Loucy (cell line): ENCODE measurements at regions not wholly inside any gene's neighbourhood (a gene's known extent, or its start where the extent isn't known, plus 50 kb on each side); places are given as distances from the start of the nearest gene placed in this dataset.

Experiments used
- H2AFZ ChIP-seq: fragments of 200-600 bp; sonication (generic); 2 replicates; pipeline ENCODE4 v1.6.0; 2016; ENCODE audit warnings: antibody characterized with exemption, mild to moderate bottlenecking, low read length, moderate library complexity
- H3F3A ChIP-seq: fragments of 200-600 bp; 2 replicates; pipeline ENCODE4 v1.6.0; 2016; ENCODE audit warnings: antibody characterized with exemption, low read depth, mild to moderate bottlenecking
- H3K27me3 ChIP-seq: fragments of 200-600 bp; sonication (generic); 2 replicates; pipeline ENCODE4 v1.6.1; 2014; ENCODE audit warnings: low read length, mild to moderate bottlenecking; ENCODE audit not compliant: insufficient read depth, poor library complexity, severe bottlenecking
- H3K36me3 ChIP-seq: fragments of 200-600 bp; sonication (generic); 2 replicates; pipeline ENCODE4 v1.6.1; 2016; ENCODE audit warnings: low read length; ENCODE audit not compliant: insufficient read depth
- H3K4me1 ChIP-seq: fragments of 200-600 bp; sonication (generic); 2 replicates; pipeline ENCODE4 v1.5.1; 2014; ENCODE audit warnings: low read length, mild to moderate bottlenecking; ENCODE audit not compliant: insufficient read depth, poor library complexity, severe bottlenecking
- H3K4me2 ChIP-seq: fragments of 200-600 bp; sonication (generic); 2 replicates; pipeline ENCODE4 v1.6.0; 2014; ENCODE audit warnings: antibody characterized with exemption, low read length, low read depth, mild to moderate bottlenecking; ENCODE audit not compliant: poor library complexity, severe bottlenecking
- H3K4me3 ChIP-seq: fragments of 200-600 bp; sonication (generic); 2 replicates; pipeline ENCODE4 v1.5.1; 2014; ENCODE audit warnings: low read length, mild to moderate bottlenecking, mixed read lengths; ENCODE audit not compliant: poor library complexity, severe bottlenecking
- H3K79me2 ChIP-seq: fragments of 200-600 bp; sonication (generic); 2 replicates; pipeline ENCODE4 v1.6.1; 2014; ENCODE audit warnings: low read length; ENCODE audit not compliant: insufficient read depth
- H3K9ac ChIP-seq: fragments of 200-600 bp; sonication (generic); 2 replicates; pipeline ENCODE4 v1.6.0; 2014; ENCODE audit warnings: mild to moderate bottlenecking, low read depth, low read length, moderate library complexity; ENCODE audit not compliant: poor library complexity, severe bottlenecking
- H3K9me2 ChIP-seq: fragments of 200-600 bp; sonication (generic); replicated peaks from 2 replicates; pipeline ENCODE4 v1.6.1; 2016; ENCODE audit warnings: low read depth, low read length, mixed read lengths
- H3K9me3 ChIP-seq: fragments of 200-600 bp; sonication (generic); 2 replicates; pipeline ENCODE4 v1.6.1; 2014; ENCODE audit warnings: mild to moderate bottlenecking, antibody characterized with exemption, low read length, low read depth; ENCODE audit not compliant: insufficient read depth
- H4K20me1 ChIP-seq: fragments of 200-600 bp; sonication (generic); 2 replicates; pipeline ENCODE4 v1.6.0; 2014; ENCODE audit warnings: antibody characterized with exemption, low read length, mild to moderate bottlenecking; ENCODE audit not compliant: insufficient read depth, poor library complexity, severe bottlenecking
- EZH2phosphoT487 ChIP-seq: fragments of 200-600 bp; IDR thresholded peaks from 2 replicates; pipeline ENCODE4 v1.6.1; 2018; ENCODE audit warnings: antibody characterized with exemption, mild to moderate bottlenecking, moderate library complexity, borderline replicate concordance
- TF ChIP-seq, protein P1 (sequence below): fragments of 200-600 bp; sonication (generic); conservative IDR thresholded peaks from 2 replicates; pipeline ENCODE4 v1.5.1; 2014; ENCODE audit warnings: mild to moderate bottlenecking, antibody characterized with exemption, low read length

DNA sequence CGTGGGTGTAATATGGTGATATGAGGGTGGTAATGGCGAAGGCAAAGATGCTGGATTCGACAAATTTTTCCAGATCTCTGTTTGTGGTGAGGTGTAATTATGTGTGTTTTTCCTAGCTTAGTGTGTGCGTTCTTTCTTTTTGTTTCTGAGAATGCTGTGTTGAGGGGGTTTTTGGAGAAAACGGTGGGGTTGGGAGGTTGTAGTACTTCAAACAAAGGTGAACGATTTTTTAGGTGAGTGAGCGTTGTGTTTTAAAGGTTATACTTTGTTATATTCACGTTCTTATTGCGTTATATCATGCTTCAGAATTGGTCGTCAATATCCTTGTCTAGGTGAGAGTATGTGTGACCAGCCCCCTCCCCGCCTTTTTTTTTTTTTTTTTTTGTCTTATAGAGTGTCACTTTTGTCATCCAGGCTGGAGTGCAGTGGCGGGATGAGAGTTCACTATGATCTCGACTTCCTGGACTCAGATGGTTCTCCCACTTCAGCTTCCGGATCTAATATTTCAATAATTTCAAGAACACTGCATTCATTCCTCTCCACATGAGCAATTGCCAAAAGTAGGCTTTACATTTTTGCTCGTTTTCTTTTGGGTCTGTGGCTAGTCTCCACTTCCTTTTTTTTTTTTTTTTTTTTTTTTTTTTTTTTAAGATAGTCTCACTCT lies 82.2 kb upstream of the RNU2-1 start:
- Histone ChIP-seq H3K4me3 (no peak overlapping the region), H3F3A (peaks cover 5% of the 10 kb centered on the region; the same call in 1 of the 2 replicates), H3K4me1 (no peaks in the 10 kb centered on the region), H3K9ac (no peak overlapping the region), H3K9me2 (no peaks in the 10 kb centered on the region), H3K79me2 (no peaks in the 10 kb centered on the region), H3K36me3 (no peaks in the 10 kb centered on the region), H3K9me3 (peaks cover 6% of the 10 kb centered on the region; the same call in 1 of the 2 replicates), H3K27me3 (no peaks in the 10 kb centered on the region), H3K4me2 (no peak overlapping the region), H4K20me1 (no peaks in the 10 kb centered on the region), H2AFZ (no peak overlapping the region)
- TF ChIP-seq EZH2phosphoT487 = no peak
- TF ChIP-seq, protein P1, sequence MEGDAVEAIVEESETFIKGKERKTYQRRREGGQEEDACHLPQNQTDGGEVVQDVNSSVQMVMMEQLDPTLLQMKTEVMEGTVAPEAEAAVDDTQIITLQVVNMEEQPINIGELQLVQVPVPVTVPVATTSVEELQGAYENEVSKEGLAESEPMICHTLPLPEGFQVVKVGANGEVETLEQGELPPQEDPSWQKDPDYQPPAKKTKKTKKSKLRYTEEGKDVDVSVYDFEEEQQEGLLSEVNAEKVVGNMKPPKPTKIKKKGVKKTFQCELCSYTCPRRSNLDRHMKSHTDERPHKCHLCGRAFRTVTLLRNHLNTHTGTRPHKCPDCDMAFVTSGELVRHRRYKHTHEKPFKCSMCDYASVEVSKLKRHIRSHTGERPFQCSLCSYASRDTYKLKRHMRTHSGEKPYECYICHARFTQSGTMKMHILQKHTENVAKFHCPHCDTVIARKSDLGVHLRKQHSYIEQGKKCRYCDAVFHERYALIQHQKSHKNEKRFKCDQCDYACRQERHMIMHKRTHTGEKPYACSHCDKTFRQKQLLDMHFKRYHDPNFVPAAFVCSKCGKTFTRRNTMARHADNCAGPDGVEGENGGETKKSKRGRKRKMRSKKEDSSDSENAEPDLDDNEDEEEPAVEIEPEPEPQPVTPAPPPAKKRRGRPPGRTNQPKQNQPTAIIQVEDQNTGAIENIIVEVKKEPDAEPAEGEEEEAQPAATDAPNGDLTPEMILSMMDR = no peak

DNA sequence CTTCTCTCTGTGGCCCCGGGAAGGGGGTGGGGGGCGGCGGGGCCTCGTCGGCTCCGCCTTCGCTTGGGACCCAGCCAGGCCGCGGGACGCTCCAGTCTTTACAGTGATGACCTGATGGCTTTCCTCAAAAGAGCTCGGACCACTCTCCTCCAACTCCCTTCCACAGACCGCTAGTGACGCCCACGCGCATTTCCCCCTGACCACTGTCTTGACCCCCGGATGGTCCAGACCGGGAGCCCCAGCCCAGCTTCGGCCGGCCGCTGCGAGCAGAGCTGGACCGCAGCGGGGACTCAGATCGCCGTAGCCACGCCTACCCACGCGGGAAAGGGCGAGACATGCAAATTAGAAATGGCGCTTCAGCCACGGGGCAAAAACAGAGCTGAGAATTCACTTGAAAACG lies 81.6 kb upstream of the RNU2-1 start:
- H4K20me1 ChIP-seq = no peaks in the 10 kb centered on the region
- H2AFZ ChIP-seq = no peak overlapping the region
- H3K9ac ChIP-seq = no peak overlapping the region
- no peaks in the 10 kb centered on the region for H3K36me3 ChIP-seq
- H3K9me2 ChIP-seq = no peaks in the 10 kb centered on the region
- no peak for TF ChIP-seq EZH2phosphoT487
- TF ChIP-seq, protein P1 = no peak
- H3K79me2 ChIP-seq = no peaks in the 10 kb centered on the region
- no peaks in the 10 kb centered on the region for H3K27me3 ChIP-seq
- no peak overlapping the region for H3K4me3 ChIP-seq
- peaks cover 6% of the 10 kb centered on the region; the same call in 1 of the 2 replicates for H3K9me3 ChIP-seq
- H3F3A ChIP-seq = peaks cover 5% of the 10 kb centered on the region; the same call in 1 of the 2 replicates
- H3K4me2 ChIP-seq = no peak overlapping the region
- no peaks in the 10 kb centered on the region for H3K4me1 ChIP-seq

DNA sequence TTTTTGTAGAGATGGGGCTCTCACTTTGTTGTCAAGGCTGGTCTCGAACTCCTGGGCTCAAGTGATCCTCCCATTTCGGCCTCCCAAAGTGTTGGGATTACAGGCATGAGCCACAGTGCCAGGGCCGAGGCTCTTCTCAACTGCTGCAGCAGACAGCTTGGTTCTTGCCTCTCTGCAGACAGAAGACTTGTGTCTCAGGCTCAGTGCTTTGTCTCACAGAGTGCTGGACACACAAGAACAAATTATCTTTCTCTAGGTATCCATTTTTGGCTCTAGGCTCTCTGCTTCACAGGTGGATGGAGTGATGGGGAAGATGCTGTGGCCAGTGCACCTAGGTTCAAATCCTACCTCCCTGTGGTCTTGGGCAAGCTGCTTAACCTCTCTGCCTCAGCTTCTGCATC lies 80.8 kb upstream of the RNU2-1 start:
- no peaks in the 10 kb centered on the region for H4K20me1 ChIP-seq
- TF ChIP-seq, protein P1 = no peak
- no peak for TF ChIP-seq EZH2phosphoT487
- H3K4me1 ChIP-seq = no peaks in the 10 kb centered on the region
- H3K36me3 ChIP-seq = no peaks in the 10 kb centered on the region
- no peaks in the 10 kb centered on the region for H3K79me2 ChIP-seq
- H3K27me3 ChIP-seq = no peaks in the 10 kb centered on the region
- peaks cover 5% of the 10 kb centered on the region; the same call in 1 of the 2 replicates for H3F3A ChIP-seq
- no peak overlapping the region for H3K4me3 ChIP-seq
- H3K9ac ChIP-seq = no peak overlapping the region
- H3K9me2 ChIP-seq = no peaks in the 10 kb centered on the region
- peaks cover 4% of the 10 kb centered on the region; the same call in 1 of the 2 replicates for H3K9me3 ChIP-seq
- H3K4me2 ChIP-seq = no peak overlapping the region
- no peak overlapping the region for H2AFZ ChIP-seq
